Aorta (tissue), 5 donors: ENCODE measurements at regions not wholly inside any gene's neighbourhood (a gene's known extent, or its start where the extent isn't known, plus 50 kb on each side); places are given as distances from the start of the nearest gene placed in this dataset.

Experiments used
- ATAC-seq: fragments of 200-7000 bp; cut with Tn5 transposase; one replicate; pipeline ENCODE4 v1.9.1; 2022; ENCODE audit warnings: moderate library complexity; ENCODE audit not compliant: low FRiP score
- DNase-seq, 2 donors: peaks; one replicate each; pipeline ENCODE4 v3.0.0-alpha.2; 2020
- H3K27ac ChIP-seq, 2 donors: one replicate each; pipeline ENCODE4 v1.5.1; 2013; ENCODE audit warnings: low read length in 2 of 2, mild to moderate bottlenecking in 2 of 2, moderate library complexity in 2 of 2, control low read depth in 1 of 2, inconsistent platforms in 1 of 2, low read depth in 1 of 2
- H3K27me3 ChIP-seq, 2 donors: one replicate each; pipeline ENCODE4 v1.6.1; 2013; ENCODE audit warnings: control low read depth in 1 of 2, low read length in 1 of 2, mild to moderate bottlenecking in 1 of 2, moderate library complexity in 1 of 2; ENCODE audit not compliant: insufficient read depth in 2 of 2, control insufficient read depth in 1 of 2
- H3K36me3 ChIP-seq, 2 donors: one replicate each; pipeline ENCODE4 v1.6.1; 2013; ENCODE audit warnings: control low read depth in 1 of 2, low read length in 1 of 2, mild to moderate bottlenecking in 1 of 2; ENCODE audit not compliant: insufficient read depth in 2 of 2, control insufficient read depth in 1 of 2
- H3K4me1 ChIP-seq, 2 donors: one replicate each; pipeline ENCODE4 v1.6.1; 2013; ENCODE audit warnings: low read length in 2 of 2, control low read depth in 1 of 2, mild to moderate bottlenecking in 1 of 2, moderate library complexity in 1 of 2; ENCODE audit not compliant: insufficient read depth in 2 of 2, control insufficient read depth in 1 of 2
- H3K4me3 ChIP-seq, 2 donors: one replicate each; pipeline ENCODE4 v1.5.1; 2013; ENCODE audit warnings: low read length in 2 of 2, control low read depth in 1 of 2, mild to moderate bottlenecking in 1 of 2
- H3K9me3 ChIP-seq: one replicate; pipeline ENCODE4 v1.6.1; 2013; ENCODE audit warnings: mild to moderate bottlenecking, low read length; ENCODE audit not compliant: control insufficient read depth
- WGBS, 2 donors: extraction: QIAGEN DNeasy Blood & Tissue Kit; methylation state at CpG; one replicate each; pipeline ENCODE4 v1.1.7; 2013; 5-methylcytosine and 5-hydroxymethylcytosine counted together
- intact Hi-C, 2 donors: fragments of 100-400 bp; cut with DNase I; formaldehyde crosslinking; loops; one replicate each; pipeline versions ENCODE4 v1.14.2 to v1.15.0; 2022
- donor health status: healthy with polysubstance abuse.
- donor health status: Bipolar disorder and iron deficiency.
- donor health status: DM: no; HTN: no; CAD: no.
- donor health status: DM: no; HTN: no; CAD: no.
- donor health status: DM: yes; HTN: yes; CAD: no.

DNA sequence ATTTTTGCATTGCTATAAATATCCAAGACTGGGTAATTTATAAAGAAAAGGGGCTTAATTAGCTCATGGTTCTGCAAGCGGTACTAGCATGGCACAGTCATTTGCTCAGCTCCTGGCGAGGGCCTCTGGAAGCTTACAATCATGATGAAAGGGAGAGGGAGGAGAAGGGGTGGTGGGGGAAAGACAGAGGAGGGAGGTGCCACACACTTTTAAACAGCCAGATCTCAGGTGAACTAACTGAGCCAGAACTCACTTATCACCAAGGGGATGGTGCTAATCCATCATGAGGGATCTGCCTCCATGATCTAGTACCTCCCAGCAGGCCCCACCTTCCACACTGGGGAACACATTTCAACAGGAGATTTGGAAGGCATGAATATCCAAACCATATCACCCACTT lies 476.3 kb downstream of the PCNX1 start:
- H3K9me3 ChIP-seq = no peaks in the 10 kb centered on the region
- H3K36me3 ChIP-seq = no peaks in the 10 kb centered on the region
- intact Hi-C loops = no loop called here
- no peak overlapping the region for H3K4me3 ChIP-seq
- 91% methylated on average over 2 of the region's 2 CpGs for WGBS, 2 donors
- no peak overlapping the region for H3K27ac ChIP-seq
- DNase-seq (no peak), ATAC-seq (no peak)
- peaks cover 2 to 4% of the 10 kb centered on the region in 2 donors for H3K4me1 ChIP-seq
- no peaks in the 10 kb centered on the region for H3K27me3 ChIP-seq

DNA sequence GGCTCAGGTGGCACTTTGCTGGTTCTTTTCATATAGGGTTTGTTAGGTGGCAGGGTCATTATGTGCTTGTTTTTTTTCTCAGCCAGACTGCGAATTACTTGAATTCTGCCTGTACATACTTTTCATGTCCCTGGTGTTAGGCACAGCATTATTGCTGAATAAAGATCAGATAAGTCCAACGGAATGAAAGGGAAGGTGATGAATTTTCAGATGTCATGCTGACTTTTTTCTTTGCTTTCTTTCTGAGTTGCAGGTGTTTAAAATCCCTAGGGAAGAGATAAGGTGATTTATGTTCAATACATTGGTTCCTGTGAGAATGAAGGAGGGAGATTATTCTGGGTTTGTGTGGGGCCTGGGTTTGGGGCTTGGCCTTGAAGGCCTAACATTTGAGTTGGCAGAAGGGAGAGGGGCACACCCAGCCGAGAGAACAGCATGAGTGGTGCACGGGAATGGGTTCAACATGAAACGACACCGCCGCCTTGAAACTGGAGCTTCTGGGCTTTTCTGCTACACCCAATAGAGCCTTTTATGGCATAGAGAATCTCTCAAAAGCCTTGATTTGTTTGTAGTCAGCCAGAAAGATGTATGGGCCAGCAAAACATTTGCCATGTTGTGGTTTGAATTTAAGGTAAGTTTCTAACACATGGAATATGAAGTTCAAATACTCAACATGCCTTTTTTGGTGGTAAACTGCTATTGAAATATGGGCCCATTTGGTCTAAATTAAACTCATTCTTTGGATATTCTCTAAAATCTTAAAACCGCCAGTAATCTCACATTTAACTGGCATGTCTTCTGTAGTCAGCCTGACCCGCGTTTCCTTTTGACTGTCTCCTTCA lies 477.0 kb downstream of the PCNX1 start:
- Histone ChIP-seq H3K36me3 (no peaks in the 10 kb centered on the region), H3K27me3 (no peaks in the 10 kb centered on the region), H3K4me3 (no peak overlapping the region), H3K4me1 (peaks cover 2 to 4% of the 10 kb centered on the region in 2 donors), H3K27ac (no peak overlapping the region), H3K9me3 (no peaks in the 10 kb centered on the region)
- intact Hi-C loops = no loop called here
- ATAC-seq (no peak), DNase-seq (no peak)
- WGBS, 2 donors = 72 to 80% methylated on average over 10 of the region's 10 CpGs

DNA sequence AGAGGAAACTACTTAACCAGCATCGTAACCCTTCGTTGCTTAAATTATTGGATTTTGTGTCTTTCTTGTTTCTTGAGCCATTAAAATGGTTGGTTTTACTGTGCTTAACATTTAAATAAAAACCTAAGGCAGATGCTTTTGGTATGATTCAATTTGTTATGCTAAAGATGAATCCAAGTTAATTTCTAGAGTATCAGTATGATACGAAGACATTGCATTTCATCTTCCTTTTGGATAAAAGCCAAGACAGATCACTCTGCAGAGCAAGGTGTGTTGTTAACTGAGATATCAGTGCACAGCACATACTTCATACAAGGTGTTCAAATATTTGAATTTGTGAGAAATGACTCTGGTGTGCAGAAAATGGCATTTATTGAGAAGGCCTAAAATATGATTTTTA lies 480.5 kb downstream of the PCNX1 start:
- Histone ChIP-seq H3K4me1 (peaks cover 0 to 4% of the 10 kb centered on the region in 2 donors), H3K9me3 (no peaks in the 10 kb centered on the region), H3K27me3 (no peaks in the 10 kb centered on the region), H3K4me3 (no peak overlapping the region), H3K27ac (no peak overlapping the region), H3K36me3 (no peaks in the 10 kb centered on the region)
- no peak for DNase-seq
- intact Hi-C loops = no loop called here
- 95% methylated on average over 3 of the region's 3 CpGs for WGBS, 2 donors
- ATAC-seq = no peak

DNA sequence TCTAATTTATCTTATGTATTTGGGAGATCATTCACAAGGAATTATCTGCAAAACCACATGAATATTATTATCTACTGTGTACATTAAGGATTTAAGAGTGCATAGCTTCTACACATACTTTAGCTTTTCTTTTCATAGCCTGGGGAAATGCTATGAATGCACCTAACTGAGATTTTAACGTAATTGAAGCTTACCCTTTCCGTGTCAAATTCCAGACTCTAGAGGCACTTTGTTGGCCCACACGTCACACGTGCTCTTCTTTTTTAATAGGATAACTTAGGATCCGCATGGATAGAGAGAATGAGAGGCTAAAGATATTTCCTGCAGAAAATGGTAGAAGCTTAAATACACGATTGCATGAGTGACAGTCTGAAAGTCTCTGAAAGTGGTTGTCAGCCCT lies 481.1 kb downstream of the PCNX1 start:
- Histone ChIP-seq H3K4me1 (peaks cover 0 to 4% of the 10 kb centered on the region in 2 donors), H3K4me3 (no peak overlapping the region), H3K27me3 (no peaks in the 10 kb centered on the region), H3K36me3 (no peaks in the 10 kb centered on the region), H3K27ac (no peak overlapping the region), H3K9me3 (no peaks in the 10 kb centered on the region)
- ATAC-seq (no peak), DNase-seq (no peak)
- 91 to 92% methylated on average over 6 of the region's 6 CpGs for WGBS, 2 donors
- intact Hi-C loops = no loop called here

DNA sequence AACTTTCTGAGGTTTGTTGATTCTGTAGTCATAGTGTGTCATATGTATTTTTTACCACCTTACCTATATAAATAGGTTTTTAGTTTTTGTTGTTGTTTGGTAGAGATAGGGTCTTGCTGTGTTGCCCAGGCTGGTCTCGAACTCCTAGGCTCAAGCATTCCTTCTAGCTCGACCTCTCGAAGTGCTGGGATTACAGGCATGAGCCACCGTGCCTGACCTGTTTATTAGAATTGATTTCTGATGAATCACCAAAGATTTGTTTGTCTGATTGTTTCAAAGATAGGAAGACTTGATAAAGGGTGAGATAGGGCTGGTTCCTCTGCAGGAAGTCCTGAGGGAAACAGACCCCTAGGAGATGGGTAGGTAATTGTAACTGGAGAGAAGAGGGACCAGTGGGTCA lies 481.6 kb downstream of the PCNX1 start:
- intact Hi-C loops = no loop called here
- H3K27ac ChIP-seq = no peak overlapping the region
- ATAC-seq (no peak), DNase-seq (no peak)
- no peaks in the 10 kb centered on the region for H3K9me3 ChIP-seq
- no peaks in the 10 kb centered on the region for H3K36me3 ChIP-seq
- H3K27me3 ChIP-seq = no peaks in the 10 kb centered on the region
- H3K4me1 ChIP-seq = peaks cover 0 to 4% of the 10 kb centered on the region in 2 donors
- H3K4me3 ChIP-seq = no peak overlapping the region
- WGBS, 2 donors = 94 to 97% methylated on average over 4 of the region's 4 CpGs

DNA sequence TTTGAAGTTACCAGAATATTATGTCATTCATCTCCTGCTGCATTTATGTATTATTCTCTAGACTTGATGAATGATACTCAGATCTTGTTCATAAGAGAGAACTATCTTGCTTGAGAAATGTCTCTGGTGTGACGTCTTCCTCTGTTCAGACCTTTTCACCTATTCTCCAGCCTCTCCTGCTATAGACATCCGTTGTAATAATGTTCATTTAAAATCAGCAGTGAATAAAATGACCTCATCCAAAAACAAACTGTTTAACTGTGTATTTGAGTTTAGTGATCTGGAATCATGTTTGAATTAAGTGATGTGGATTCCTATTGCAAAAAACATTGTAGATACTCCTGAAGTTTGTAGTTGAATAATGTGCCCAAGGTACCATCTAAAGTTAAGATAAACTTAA lies 487.1 kb downstream of the PCNX1 start:
- DNase-seq (no peak), ATAC-seq (no peak)
- H3K9me3 ChIP-seq = no peaks in the 10 kb centered on the region
- 40 to 43% methylated on average over 2 of the region's 2 CpGs for WGBS, 2 donors
- no peaks in the 10 kb centered on the region for H3K36me3 ChIP-seq
- no peak overlapping the region for H3K4me3 ChIP-seq
- H3K27ac ChIP-seq = no peak overlapping the region
- intact Hi-C loops = no loop called here
- H3K27me3 ChIP-seq = no peaks in the 10 kb centered on the region
- H3K4me1 ChIP-seq = peaks cover 0 to 5% of the 10 kb centered on the region in 2 donors

DNA sequence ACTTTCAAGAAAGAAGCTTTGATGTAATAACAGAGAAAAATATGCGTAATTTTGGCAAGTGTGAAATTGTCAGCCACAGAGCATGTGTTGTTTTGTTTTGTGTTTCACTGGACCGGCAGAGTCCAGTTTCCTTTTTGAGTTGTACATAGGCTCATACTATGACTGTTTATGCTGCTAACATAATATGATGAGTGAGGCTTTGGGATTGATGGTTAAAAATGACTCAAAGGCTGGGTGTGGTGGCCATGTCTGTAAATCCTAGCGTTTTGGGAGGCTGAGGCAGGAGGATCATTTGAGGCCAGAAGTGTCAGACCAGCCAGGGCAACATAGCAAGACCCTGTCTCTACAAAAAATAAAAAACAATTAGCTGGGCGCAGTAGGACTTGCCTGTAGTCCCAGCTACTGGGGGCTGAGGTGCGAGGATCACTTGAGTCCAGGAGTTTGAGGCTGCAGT lies 487.9 kb downstream of the PCNX1 start:
- DNase-seq (no peak), ATAC-seq (no peak)
- Histone ChIP-seq H3K4me3 (no peak overlapping the region), H3K27ac (peak overlapping the region; percentile 1 to 67), H3K36me3 (no peaks in the 10 kb centered on the region), H3K9me3 (no peaks in the 10 kb centered on the region), H3K4me1 (peaks cover 0 to 5% of the 10 kb centered on the region in 2 donors), H3K27me3 (no peaks in the 10 kb centered on the region)
- intact Hi-C loops = no loop called here
- WGBS, 2 donors = 57 to 67% methylated on average over 5 of the region's 5 CpGs

DNA sequence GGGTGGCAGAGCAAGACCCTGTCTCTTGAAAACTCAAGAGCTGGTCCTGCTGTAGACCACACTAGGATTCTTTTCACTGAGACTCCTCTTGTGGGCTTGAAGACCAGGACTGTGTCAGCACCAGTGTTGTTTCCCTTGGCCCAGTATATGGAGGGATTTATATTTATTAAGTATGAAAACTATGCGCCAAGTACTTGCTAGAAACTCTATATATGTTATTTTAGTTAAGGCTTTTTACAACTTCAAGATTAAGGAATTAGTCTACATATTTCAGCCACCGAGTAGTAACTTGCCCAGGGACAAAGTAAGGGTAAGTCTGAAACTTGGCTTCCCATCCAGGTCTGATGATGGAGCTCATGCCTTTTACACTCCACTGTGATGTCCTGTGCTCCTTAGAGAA lies 488.4 kb downstream of the PCNX1 start:
- no peak for ATAC-seq
- 26% methylated on average over 2 of the region's 2 CpGs for WGBS, 2 donors
- H3K27ac ChIP-seq = peak overlapping the region; percentile 1 to 67
- no peak overlapping the region for H3K4me3 ChIP-seq
- H3K27me3 ChIP-seq = no peaks in the 10 kb centered on the region
- intact Hi-C loops = no loop called here
- H3K36me3 ChIP-seq = no peaks in the 10 kb centered on the region
- H3K4me1 ChIP-seq = peaks cover 0 to 5% of the 10 kb centered on the region in 2 donors
- H3K9me3 ChIP-seq = no peaks in the 10 kb centered on the region
- no peak for DNase-seq

DNA sequence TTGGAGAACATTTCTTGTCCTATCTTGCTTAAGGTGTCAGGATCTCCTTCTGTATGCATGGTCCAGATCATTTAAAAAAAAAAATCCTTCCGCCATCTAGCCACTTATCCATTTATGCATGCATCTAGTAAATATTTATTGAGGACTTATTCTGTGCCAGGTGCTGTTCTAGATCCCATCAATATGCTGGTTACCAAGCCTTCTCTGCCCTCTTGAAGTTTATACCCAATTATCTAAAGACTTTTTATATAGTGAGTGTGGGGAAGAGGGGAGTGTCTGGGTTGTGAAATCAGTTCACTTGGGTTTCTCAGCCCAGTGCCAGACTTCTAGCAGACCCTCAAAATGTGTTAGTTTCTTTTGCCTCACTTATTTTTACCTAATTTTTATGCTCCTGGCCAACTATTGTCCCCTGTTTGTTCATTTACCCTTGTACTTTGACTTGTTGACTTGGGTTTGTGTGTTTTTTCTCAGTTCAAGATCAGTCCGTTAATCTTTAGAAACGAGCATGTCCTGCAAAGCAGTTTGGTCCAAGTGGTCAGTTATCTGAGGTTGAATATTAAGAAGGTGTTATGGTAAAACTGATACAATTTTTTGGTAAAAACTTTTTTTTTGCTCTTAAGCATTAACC lies 488.9 kb downstream of the PCNX1 start:
- Histone ChIP-seq H3K36me3 (no peaks in the 10 kb centered on the region), H3K27me3 (no peaks in the 10 kb centered on the region), H3K4me3 (no peak overlapping the region), H3K4me1 (peaks cover 2 to 5% of the 10 kb centered on the region in 2 donors), H3K27ac (no peak overlapping the region), H3K9me3 (no peaks in the 10 kb centered on the region)
- intact Hi-C loops = no loop called here
- DNase-seq (no peak), ATAC-seq (no peak)
- 93 to 95% methylated on average over 3 of the region's 3 CpGs for WGBS, 2 donors
